ENCODE measurements at regions not wholly inside any gene's neighbourhood (a gene's known extent, or its start where the extent isn't known, plus 50 kb on each side); places are given as distances from the start of the nearest gene placed in this dataset.

DNA sequence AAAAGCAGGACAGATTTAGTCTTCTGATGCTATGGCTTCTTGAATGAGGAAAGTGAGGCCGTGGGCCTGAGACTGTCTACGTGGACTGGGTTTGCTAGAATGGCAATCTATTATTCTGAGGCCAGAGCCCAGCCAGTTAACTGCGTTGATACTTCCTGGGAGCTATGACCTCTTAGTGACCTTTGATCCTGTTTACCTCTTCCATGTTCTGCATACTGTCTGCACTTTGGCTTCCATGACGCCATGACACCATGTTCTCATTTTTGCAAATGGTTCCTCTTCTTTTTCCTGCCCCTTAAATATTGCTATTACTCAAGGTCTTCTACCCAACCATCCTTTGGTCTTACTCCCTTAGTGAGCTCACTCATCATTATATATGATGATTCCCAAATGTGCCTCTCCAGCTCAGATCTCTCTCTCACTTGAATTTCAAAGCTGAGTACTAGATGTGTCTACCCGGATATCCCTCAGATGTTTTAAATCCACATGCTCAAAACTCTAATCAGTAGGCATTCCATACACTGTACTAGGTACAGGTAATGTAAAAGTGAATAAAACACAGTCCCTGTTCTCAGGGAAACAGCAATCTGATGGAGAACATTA lies 66.1 kb upstream of the ATP1A1 start (continued):
- TF ChIP-seq ELF3 (CRISPR knock-in tag; IDR thresholded peaks at IDR 0.05) (0 out of 2 replicates have a peak, but pooled peaks have one; percentile 11), HNF4G (IDR thresholded peaks at IDR 0.05; ENCODE audit: borderline replicate concordance, low read depth, low read length) (peak; percentile 51; the same call in 1 of the 2 replicates), HNF4G (CRISPR knock-in tag; IDR thresholded peaks at IDR 0.05; ENCODE audit: borderline replicate concordance, low read depth) (no peak; the same call in 1 of the 2 replicates), FOXP1 (IDR thresholded peaks at IDR 0.05) (no peak), FOXP1 (CRISPR knock-in tag; IDR thresholded peaks at IDR 0.05) (0 out of 2 replicates have a peak, but pooled peaks have one; percentile 44), YEATS4 (CRISPR knock-in tag; IDR thresholded peaks at IDR 0.05; ENCODE audit: borderline replicate concordance) (no peak), CEBPG (CRISPR knock-in tag; IDR thresholded peaks at IDR 0.05) (0 out of 2 replicates have a peak, but pooled peaks have one; percentile 5), ZFX (CRISPR knock-in tag; IDR thresholded peaks at IDR 0.05; ENCODE audit: low read depth) (no peak), GABPA (IDR thresholded peaks at IDR 0.05; ENCODE audit: low read depth, low read length) (no peak), GABPA (CRISPR knock-in tag; IDR thresholded peaks at IDR 0.05; ENCODE audit: low read depth) (0 out of 2 replicates have a peak, but pooled peaks have one; percentile 9), PCBP1 (IDR thresholded peaks at IDR 0.05; ENCODE audit: borderline replicate concordance, low read depth, low read length) (no peak), SALL1 (CRISPR knock-in tag; IDR thresholded peaks at IDR 0.05) (peak; percentile 30; the same call in 1 of the 2 replicates)
- TF ChIP-seq, protein P1, sequence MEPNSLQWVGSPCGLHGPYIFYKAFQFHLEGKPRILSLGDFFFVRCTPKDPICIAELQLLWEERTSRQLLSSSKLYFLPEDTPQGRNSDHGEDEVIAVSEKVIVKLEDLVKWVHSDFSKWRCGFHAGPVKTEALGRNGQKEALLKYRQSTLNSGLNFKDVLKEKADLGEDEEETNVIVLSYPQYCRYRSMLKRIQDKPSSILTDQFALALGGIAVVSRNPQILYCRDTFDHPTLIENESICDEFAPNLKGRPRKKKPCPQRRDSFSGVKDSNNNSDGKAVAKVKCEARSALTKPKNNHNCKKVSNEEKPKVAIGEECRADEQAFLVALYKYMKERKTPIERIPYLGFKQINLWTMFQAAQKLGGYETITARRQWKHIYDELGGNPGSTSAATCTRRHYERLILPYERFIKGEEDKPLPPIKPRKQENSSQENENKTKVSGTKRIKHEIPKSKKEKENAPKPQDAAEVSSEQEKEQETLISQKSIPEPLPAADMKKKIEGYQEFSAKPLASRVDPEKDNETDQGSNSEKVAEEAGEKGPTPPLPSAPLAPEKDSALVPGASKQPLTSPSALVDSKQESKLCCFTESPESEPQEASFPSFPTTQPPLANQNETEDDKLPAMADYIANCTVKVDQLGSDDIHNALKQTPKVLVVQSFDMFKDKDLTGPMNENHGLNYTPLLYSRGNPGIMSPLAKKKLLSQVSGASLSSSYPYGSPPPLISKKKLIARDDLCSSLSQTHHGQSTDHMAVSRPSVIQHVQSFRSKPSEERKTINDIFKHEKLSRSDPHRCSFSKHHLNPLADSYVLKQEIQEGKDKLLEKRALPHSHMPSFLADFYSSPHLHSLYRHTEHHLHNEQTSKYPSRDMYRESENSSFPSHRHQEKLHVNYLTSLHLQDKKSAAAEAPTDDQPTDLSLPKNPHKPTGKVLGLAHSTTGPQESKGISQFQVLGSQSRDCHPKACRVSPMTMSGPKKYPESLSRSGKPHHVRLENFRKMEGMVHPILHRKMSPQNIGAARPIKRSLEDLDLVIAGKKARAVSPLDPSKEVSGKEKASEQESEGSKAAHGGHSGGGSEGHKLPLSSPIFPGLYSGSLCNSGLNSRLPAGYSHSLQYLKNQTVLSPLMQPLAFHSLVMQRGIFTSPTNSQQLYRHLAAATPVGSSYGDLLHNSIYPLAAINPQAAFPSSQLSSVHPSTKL (CRISPR knock-in tag; IDR thresholded peaks at IDR 0.05), result peak; percentile 40; the same call in 1 of the 2 replicates
